ENCODE measurements at regions not wholly inside any gene's neighbourhood (a gene's known extent, or its start where the extent isn't known, plus 50 kb on each side); places are given as distances from the start of the nearest gene placed in this dataset.

- TF ChIP-seq ETS1 (conservative IDR thresholded peaks at IDR 0.05; ENCODE audit: control insufficient read depth, low read depth, low read length) (no peak), SNRNP70 (optimal IDR thresholded peaks at IDR 0.05; ENCODE audit: low read depth, low read length) (no peak), SNIP1 (IDR thresholded peaks at IDR 0.05; ENCODE audit: low read depth) (no peak), PHB (CRISPR knock-in tag; IDR thresholded peaks at IDR 0.05) (no peak)
Measured at GRCh38 chr9:31736581-31737179, 647.8 kb upstream of the ACO1 start (continued).

GRCh38 chr9:31740705-31741104, 643.7 kb upstream of the ACO1 start:
- 0% methylated on average over 1 of the region's 1 CpG for WGBS (ENCODE audit: insufficient coverage, low coverage, missing lambda C conversion rate)
- no peak for FAIRE-seq
- Histone ChIP-seq H3K79me2 (ENCODE audit: control insufficient read depth, insufficient read depth, low read length) (no peaks in the 10 kb centered on the region), H3K4me1 (replicated peaks in 1 of 2; ENCODE audit: control insufficient read depth in 2 of 2, insufficient read depth in 2 of 2, low read length in 2 of 2) (no peaks in the 10 kb centered on the region), H3K9ac (ENCODE audit: insufficient read depth in 1 of 2, low read depth in 2 of 2, low read length in 2 of 2) (no peak overlapping the region), H4K20me1 (replicated peaks; ENCODE audit: control insufficient read depth, insufficient read depth, low read length) (no peaks in the 10 kb centered on the region), H3K4me2 (ENCODE audit: insufficient read depth, low read length) (no peak overlapping the region), H3K4me3 (no peak overlapping the region), H3K36me3 (ENCODE audit: control insufficient read depth, insufficient read depth, low read length) (no peaks in the 10 kb centered on the region), H3K9me3 (replicated peaks; ENCODE audit: control insufficient read depth, insufficient read depth, low read depth, low read length) (no peaks in the 10 kb centered on the region), H3K27me3 (ENCODE audit: control insufficient read depth in 2 of 2, insufficient read depth in 2 of 2, low read length in 2 of 2) (no peaks in the 10 kb centered on the region), H3K9me1 (ENCODE audit: control insufficient read depth, insufficient read depth, low read length) (no peaks in the 10 kb centered on the region), H3K27ac (ENCODE audit: extremely low read depth, low read depth, low read length) (no peak overlapping the region), H2AFZ (ENCODE audit: low read depth, low read length) (no peak overlapping the region)
- no peak for DNase-seq (ENCODE audit: extremely low read depth in 1 of 4, low spot score in 3 of 4)
- in situ Hi-C loops (cut with MboI) (no loop called here), intact Hi-C loops (cut with micrococcal nuclease) (no loop called here)
- TF ChIP-seq CHD1 (IDR thresholded peaks at IDR 0.05; ENCODE audit: low read length) (no peak), ZNF239 (CRISPR knock-in tag; IDR thresholded peaks at IDR 0.05) (no peak), SMAD3 (CRISPR knock-in tag; conservative IDR thresholded peaks at IDR 0.05) (no peak), GTF2E2 (tag; IDR thresholded peaks at IDR 0.05) (no peak), MAFG (tag; conservative IDR thresholded peaks at IDR 0.05) (no peak), ZBTB11 (CRISPR knock-in tag; IDR thresholded peaks at IDR 0.05) (no peak), ZNF212 (CRISPR knock-in tag; IDR thresholded peaks at IDR 0.05) (no peak), TGIF2 (CRISPR knock-in tag; IDR thresholded peaks at IDR 0.05) (no peak), MYNN (IDR thresholded peaks at IDR 0.05) (no peak), MYNN (CRISPR knock-in tag; IDR thresholded peaks at IDR 0.05) (no peak), CREB1 (IDR thresholded peaks at IDR 0.05) (no peak), CREB1 (CRISPR knock-in tag; IDR thresholded peaks at IDR 0.05) (no peak)
- TF ChIP-seq, protein P1, sequence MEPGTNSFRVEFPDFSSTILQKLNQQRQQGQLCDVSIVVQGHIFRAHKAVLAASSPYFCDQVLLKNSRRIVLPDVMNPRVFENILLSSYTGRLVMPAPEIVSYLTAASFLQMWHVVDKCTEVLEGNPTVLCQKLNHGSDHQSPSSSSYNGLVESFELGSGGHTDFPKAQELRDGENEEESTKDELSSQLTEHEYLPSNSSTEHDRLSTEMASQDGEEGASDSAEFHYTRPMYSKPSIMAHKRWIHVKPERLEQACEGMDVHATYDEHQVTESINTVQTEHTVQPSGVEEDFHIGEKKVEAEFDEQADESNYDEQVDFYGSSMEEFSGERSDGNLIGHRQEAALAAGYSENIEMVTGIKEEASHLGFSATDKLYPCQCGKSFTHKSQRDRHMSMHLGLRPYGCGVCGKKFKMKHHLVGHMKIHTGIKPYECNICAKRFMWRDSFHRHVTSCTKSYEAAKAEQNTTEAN (CRISPR knock-in tag; IDR thresholded peaks at IDR 0.05): no peak
- CTCF ChIA-PET (ENCODE audit: low intra/inter-chr PET ratio): no interaction called here
- POLR2A ChIA-PET: no interaction called here
- no TSS peak for BruUV-seq (replicated peaks)
- ATAC-seq: no peak

Data from K562 (cell line).